Mucosa of rectum (tissue), 2 donors: ENCODE measurements at regions not wholly inside any gene's neighbourhood (a gene's known extent, or its start where the extent isn't known, plus 50 kb on each side); places are given as distances from the start of the nearest gene placed in this dataset.

Experiments used
- H3K27ac ChIP-seq, 2 donors: one replicate each; pipeline ENCODE4 v1.7.0; 2013; ENCODE audit warnings: inconsistent platforms in 2 of 2, low read depth in 2 of 2, low read length in 2 of 2
- H3K27me3 ChIP-seq, 2 donors: one replicate each; pipeline ENCODE4 v1.7.0; 2013; ENCODE audit warnings: low read length in 2 of 2; ENCODE audit not compliant: control insufficient read depth in 2 of 2, insufficient read depth in 2 of 2
- H3K36me3 ChIP-seq, 2 donors: one replicate each; pipeline ENCODE4 v1.7.0; 2013; ENCODE audit warnings: low read length in 2 of 2; ENCODE audit not compliant: control insufficient read depth in 2 of 2, insufficient read depth in 2 of 2
- H3K4me1 ChIP-seq, 2 donors: one replicate each; pipeline ENCODE4 v1.7.0; 2013; ENCODE audit warnings: low read length in 2 of 2, mild to moderate bottlenecking in 1 of 2; ENCODE audit not compliant: control insufficient read depth in 2 of 2, insufficient read depth in 2 of 2
- H3K4me3 ChIP-seq, 2 donors: one replicate each; pipeline ENCODE4 v1.7.0; 2013; ENCODE audit warnings: low read length in 2 of 2
- H3K9ac ChIP-seq, 2 donors: one replicate each; pipeline ENCODE4 v1.7.0; 2013; ENCODE audit warnings: low read length in 2 of 2, low read depth in 1 of 2, mild to moderate bottlenecking in 1 of 2
- H3K9me3 ChIP-seq, 2 donors: one replicate each; pipeline ENCODE4 v1.7.0; 2013; ENCODE audit warnings: low read length in 2 of 2; ENCODE audit not compliant: control insufficient read depth in 2 of 2
- donor health status: healthy.
- donor health status: Normal muscosa, but diverticular disease.

- H3K36me3 ChIP-seq, result no peaks in the 10 kb centered on the region
- no peak overlapping the region for H3K9ac ChIP-seq
- no peak overlapping the region for H3K4me3 ChIP-seq
- H3K9me3 ChIP-seq, result peaks cover 8 to 11% of the 10 kb centered on the region in 2 donors
- no peaks in the 10 kb centered on the region for H3K4me1 ChIP-seq
- no peaks in the 10 kb centered on the region for H3K27me3 ChIP-seq
- H3K27ac ChIP-seq, result no peak overlapping the region
Observed at GRCh38 chr7:68269405-68269804, 1272.8 kb downstream of the TYW1 start.

DNA sequence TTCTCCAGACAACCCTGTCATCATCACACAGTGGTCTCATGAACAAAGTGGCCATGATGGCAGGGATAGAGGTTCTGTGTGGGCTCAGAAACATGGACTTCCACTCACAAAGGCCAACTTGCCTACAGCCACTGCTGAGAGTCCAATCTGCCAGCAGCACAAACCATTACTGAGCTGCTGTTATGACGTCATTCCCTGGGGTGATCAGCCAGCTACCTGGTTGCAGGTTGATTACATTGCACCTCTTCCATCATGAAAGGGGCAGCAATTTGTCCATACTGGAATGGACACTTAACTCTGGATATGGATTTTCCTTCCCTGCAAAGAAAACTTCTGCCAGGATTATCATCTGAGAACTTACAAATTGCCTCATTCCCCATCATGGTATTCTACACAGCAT lies 1275.9 kb downstream of the TYW1 start:
- Histone ChIP-seq H3K27ac (no peak overlapping the region), H3K4me1 (no peaks in the 10 kb centered on the region), H3K27me3 (no peaks in the 10 kb centered on the region), H3K36me3 (no peaks in the 10 kb centered on the region), H3K9ac (no peak overlapping the region), H3K9me3 (peaks cover 0 to 4% of the 10 kb centered on the region in 2 donors), H3K4me3 (no peak overlapping the region)

DNA sequence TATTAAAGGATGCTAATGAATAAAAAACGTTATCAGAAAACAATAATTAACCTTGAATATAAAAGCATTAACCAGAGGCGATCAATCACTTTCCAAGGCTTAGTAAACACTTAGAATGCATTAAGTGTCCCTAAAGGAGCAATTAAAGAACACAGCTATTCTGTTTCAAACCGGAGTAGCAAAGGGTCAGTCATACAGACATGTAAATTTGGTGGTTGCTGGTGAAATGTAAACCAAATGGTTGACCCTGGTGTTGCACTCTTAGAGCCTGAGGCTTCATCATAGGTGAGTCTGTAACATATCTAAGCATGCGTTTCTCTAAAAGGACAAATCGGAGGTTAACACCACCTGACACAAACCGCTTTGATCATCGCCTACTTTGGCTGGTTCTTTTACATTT lies 1280.1 kb downstream of the TYW1 start:
- Histone ChIP-seq H3K9me3 (no peaks in the 10 kb centered on the region), H3K27ac (no peak overlapping the region), H3K36me3 (no peaks in the 10 kb centered on the region), H3K27me3 (no peaks in the 10 kb centered on the region), H3K4me3 (no peak overlapping the region), H3K9ac (no peak overlapping the region), H3K4me1 (no peaks in the 10 kb centered on the region)

DNA sequence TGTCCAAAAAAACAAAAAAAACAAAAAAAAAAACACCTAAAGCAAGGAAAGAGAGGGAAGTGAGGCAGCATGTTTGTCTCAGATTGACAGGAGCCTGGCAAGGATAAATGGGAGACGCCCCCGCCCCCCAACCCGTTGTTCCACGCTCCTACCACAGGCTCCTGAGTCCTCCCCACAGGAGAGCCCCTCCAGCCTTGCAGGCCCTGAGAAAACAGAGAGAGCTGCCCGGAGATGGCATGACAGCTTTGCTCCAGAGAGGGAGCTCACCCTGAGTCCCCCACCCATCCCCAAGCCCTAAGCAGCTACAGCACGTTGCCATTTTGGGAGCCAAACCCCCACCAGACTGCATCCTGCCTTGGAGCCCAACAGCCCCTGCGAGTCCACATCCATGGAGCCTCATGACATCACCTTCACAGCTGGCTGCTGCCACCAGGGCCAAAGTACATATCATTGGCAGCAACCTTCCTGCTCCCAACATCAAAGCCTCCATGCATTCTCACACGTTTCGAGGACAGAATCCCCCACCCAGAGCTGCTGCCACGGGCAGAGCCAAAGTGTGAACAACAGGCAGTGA lies 1283.3 kb downstream of the TYW1 start:
- Histone ChIP-seq H3K27me3 (no peaks in the 10 kb centered on the region), H3K27ac (no peak overlapping the region), H3K9ac (no peak overlapping the region), H3K9me3 (no peaks in the 10 kb centered on the region), H3K36me3 (no peaks in the 10 kb centered on the region), H3K4me1 (no peaks in the 10 kb centered on the region), H3K4me3 (no peak overlapping the region)

DNA sequence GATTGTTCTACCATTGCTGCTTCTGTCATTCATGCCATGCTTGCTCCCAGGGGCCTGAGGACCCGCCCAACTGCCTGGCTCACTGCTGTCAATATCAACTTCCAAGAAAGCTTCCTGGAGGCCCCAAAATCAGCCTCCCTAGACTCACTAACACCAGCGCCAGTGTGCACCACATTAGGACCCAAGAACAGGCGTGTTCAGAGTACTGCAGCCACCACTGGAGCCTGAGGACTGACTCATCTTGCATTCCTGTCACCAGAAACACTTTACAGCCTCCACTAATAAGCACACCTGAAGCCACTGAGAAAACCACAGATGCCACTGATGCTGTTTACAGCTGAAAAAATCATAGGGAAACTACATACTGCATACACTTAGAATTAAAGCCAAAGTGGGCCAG lies 1284.3 kb downstream of the TYW1 start:
- no peaks in the 10 kb centered on the region for H3K36me3 ChIP-seq
- no peaks in the 10 kb centered on the region for H3K9me3 ChIP-seq
- H3K9ac ChIP-seq, result no peak overlapping the region
- H3K27ac ChIP-seq, result no peak overlapping the region
- H3K4me1 ChIP-seq, result no peaks in the 10 kb centered on the region
- H3K4me3 ChIP-seq, result no peak overlapping the region
- H3K27me3 ChIP-seq, result no peaks in the 10 kb centered on the region

DNA sequence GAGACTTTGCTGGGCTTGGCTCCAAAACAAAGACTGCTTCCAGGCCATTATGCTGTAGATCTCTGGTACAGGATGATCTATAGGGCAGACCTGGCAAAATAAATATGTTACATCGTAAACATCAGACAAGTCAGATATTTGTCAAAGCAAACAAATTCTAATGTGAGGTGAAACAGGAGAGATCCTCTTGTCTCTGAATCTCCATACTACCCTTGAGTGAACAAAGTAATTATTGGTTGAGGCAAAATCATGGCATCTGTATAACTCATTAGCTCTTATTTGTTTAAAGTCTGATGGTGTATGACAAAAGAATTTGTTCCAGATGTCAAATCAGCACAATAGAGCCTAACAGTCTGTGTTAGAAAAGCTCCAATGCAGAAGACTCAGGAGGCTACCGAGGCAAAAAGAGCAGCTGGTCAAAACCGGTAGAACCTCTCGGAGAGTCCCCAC lies 1291.5 kb downstream of the TYW1 start:
- Histone ChIP-seq H3K36me3 (no peaks in the 10 kb centered on the region), H3K9me3 (peaks cover 0 to 3% of the 10 kb centered on the region in 2 donors), H3K4me1 (no peaks in the 10 kb centered on the region), H3K27ac (no peak overlapping the region), H3K27me3 (no peaks in the 10 kb centered on the region), H3K9ac (no peak overlapping the region), H3K4me3 (no peak overlapping the region)

GRCh38 chr7:68291710-68292109 lies 1295.1 kb downstream of the TYW1 start:
- Histone ChIP-seq H3K27me3 (no peaks in the 10 kb centered on the region), H3K36me3 (no peaks in the 10 kb centered on the region), H3K9me3 (peaks cover 0 to 3% of the 10 kb centered on the region in 2 donors), H3K4me1 (no peaks in the 10 kb centered on the region), H3K27ac (no peak overlapping the region), H3K4me3 (no peak overlapping the region), H3K9ac (no peak overlapping the region)

- no peak overlapping the region for H3K27ac ChIP-seq
- no peak overlapping the region for H3K4me3 ChIP-seq
- H3K4me1 ChIP-seq, result no peaks in the 10 kb centered on the region
- no peak overlapping the region for H3K9ac ChIP-seq
- no peaks in the 10 kb centered on the region for H3K27me3 ChIP-seq
- no peaks in the 10 kb centered on the region for H3K36me3 ChIP-seq
- H3K9me3 ChIP-seq, result peaks cover 0 to 3% of the 10 kb centered on the region in 2 donors
Observed at GRCh38 chr7:68295386-68295785, 1298.8 kb downstream of the TYW1 start.

DNA sequence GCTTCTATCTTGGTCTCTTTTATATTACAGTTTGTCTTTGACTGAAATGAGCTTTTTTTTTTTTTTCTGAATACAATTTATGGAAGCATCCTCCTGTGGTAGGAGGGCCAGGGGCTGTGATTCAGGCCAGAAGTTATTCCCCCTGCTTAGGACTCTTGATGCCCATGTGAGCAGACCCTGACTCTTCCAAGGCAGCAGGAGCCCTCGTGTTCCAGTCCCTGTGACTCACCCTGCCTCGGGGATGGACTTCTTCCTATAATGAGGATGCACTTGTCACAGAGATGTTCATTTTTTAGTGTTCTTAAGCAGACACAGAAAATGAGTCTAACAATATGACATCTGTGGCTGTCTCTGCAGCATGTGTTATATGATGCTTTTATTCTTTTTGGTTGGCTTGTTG lies 1293.7 kb upstream of the AUTS2 start:
- Histone ChIP-seq H3K9me3 (peaks cover 0 to 4% of the 10 kb centered on the region in 2 donors), H3K27ac (no peak overlapping the region), H3K4me1 (no peaks in the 10 kb centered on the region), H3K27me3 (no peaks in the 10 kb centered on the region), H3K36me3 (no peaks in the 10 kb centered on the region), H3K4me3 (no peak overlapping the region), H3K9ac (no peak overlapping the region)

DNA sequence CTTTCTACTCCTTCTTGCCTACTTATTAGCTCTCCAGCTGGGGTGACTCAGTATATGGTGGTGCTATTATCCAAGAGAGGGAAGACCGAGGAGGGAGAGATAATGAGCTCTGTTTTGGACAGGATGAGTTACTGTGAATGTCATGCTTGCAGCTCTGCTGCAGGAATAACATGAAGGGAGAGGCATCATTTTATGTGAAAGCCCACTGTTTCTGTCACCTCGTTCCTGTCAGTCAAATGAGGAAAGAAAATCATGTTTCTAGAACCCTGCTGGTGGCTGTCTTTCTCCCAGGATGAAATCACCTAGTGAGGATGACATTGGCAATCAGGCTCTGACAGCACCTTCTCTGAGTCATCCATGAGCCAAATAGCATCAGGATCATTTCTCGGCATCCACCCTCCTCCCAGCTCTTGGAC lies 1291.6 kb upstream of the AUTS2 start:
- H3K4me3 ChIP-seq, result no peak overlapping the region
- H3K36me3 ChIP-seq, result no peaks in the 10 kb centered on the region
- no peaks in the 10 kb centered on the region for H3K27me3 ChIP-seq
- peaks cover 0 to 4% of the 10 kb centered on the region in 2 donors for H3K9me3 ChIP-seq
- H3K27ac ChIP-seq, result no peak overlapping the region
- no peak overlapping the region for H3K9ac ChIP-seq
- no peaks in the 10 kb centered on the region for H3K4me1 ChIP-seq

DNA sequence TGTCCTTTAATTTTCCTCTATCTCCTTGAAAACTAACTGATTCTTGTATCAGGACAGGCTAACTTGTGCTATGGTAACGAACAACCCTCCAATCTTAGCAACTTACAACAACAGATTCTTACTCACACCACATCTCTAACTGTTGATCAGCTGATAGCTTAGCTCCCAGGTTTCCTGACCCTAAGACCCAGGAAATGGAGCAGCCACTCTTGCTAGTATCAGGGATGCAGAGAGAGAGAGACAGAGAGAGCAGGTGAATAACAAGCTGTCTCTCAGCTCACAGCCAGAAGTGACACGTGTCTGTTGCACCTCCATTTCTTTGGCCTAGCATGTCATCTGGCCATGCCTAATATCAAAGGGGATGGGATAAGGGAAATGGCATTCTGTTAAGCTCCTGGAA lies 1289.0 kb upstream of the AUTS2 start:
- Histone ChIP-seq H3K27ac (no peak overlapping the region), H3K4me3 (no peak overlapping the region), H3K27me3 (no peaks in the 10 kb centered on the region), H3K9me3 (peaks cover under 1 to 6% of the 10 kb centered on the region in 2 donors), H3K4me1 (no peaks in the 10 kb centered on the region), H3K9ac (no peak overlapping the region), H3K36me3 (no peaks in the 10 kb centered on the region)
